ENCODE measurements at regions not wholly inside any gene's neighbourhood (a gene's known extent, or its start where the extent isn't known, plus 50 kb on each side); places are given as distances from the start of the nearest gene placed in this dataset.
"Not testable (repeated sequence)": the region's sequence is repeated elsewhere in the genome, so short reads cannot be mapped to it uniquely, and the experiment has no call there.

DNA sequence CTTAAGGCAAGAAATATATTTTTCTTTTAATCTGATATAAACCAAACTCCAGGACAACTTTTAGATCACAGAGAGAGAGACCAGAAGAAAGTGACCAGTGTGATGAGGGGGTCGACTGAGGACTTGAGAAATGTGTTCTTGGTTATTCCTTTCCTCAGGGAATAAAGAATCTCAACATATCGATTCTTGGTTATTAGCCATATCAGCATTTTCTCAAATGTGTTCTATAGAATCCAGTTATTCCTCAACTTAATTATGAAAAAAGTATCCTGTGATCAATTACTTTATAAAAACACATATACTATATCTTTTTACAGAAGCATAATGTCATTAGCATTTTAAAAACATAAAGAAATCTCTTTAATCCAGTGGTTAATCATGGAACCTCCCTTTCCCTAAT lies 222.1 kb upstream of the FAM3C start:
- DNase-seq, result no peak

DNA sequence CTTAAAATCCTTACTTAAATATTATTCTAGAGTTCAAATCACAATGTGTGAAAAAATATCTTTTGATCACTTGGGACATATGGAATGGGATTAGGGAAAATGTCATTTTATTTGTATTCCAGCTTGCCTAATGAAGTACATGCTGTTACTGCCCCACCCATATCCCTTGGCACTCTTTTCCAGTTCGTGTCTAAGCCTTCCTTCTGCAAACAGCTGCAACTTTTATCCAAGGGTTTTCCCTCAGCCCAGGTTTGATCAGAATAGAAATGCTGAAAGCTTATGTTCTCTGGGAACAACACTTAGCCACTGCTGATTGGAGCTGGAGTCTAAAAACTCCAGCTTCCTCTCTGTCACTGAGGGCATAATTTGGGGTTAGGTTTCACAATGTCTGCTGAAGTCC lies 214.1 kb upstream of the FAM3C start:
- DNase-seq, result no peak

DNA sequence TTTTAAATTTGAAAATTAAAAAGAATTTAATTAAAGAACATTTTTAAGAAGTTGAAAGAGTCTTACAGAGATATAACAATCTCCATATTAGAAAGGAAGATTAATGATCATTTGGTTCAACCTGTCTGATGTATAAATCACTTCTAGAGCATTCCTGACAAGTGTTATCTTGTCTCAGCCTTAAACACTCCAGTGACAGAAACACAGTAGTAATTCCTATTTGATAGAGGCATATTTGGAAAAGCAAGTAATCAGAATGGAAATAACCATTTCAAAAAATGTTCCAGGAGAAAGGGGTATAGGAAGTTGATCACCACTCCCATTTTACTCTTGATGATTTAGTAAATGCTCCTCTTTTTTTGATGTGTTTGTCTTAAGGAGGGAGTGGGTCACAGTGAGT lies 213.1 kb upstream of the FAM3C start:
- DNase-seq, result no peak

DNA sequence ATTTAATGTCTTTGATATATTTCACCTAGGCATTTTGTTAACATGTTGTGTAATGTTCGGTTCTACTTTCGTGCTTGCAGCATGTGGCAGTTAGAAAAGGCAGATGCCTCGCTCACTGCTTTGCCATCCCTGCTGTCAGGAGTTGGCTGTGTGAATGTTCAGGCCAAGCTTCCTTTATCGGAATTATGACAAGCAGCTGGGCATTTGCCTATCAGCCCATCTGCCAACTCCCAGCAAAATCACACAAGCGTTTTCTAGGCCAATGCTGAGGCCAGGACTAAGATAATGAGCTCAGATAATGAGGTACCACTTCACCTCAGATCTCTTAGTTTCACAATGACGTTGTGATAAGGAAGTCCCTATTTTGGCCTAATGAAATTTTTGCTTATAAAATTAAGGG lies 212.7 kb upstream of the FAM3C start:
- DNase-seq, result no peak

DNA sequence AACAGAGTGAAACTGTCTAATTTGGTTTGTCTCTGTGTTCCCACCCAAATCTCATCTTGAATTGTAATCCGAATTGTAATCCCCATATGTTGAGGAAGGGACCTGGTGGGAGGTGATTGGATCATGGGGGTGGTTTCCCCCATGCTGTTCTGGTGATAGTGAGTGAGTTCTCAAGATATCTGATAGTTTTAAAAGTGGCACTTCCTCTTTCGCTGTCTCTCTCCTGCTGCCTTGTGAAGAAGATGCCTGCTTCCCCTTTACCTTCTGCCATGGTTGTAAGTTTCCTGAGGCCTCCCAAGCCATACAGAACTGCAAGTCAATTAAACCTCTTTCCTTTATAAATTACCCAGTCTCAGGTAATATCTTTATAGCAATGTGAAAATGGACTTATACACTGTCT lies 212.1 kb upstream of the FAM3C start:
- not testable (repeated sequence) for DNase-seq

DNA sequence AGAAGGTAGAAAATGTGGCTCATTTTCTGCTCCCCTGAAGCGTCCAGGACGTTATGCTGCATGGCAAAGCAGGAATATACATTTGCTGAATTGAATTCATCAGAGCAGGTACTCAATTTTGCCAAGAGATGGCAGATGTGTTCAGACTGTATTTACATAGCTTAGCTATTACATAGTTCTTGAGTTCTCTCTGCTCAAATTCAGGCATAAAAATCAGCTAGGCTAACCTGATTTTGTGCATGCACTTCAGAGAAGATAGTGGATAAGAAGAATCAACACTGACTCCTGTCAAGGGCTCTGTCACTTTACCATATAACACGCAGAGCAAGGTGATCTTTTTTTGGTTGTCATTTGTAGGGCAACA lies 209.2 kb upstream of the FAM3C start:
- DNase-seq, result no peak

DNA sequence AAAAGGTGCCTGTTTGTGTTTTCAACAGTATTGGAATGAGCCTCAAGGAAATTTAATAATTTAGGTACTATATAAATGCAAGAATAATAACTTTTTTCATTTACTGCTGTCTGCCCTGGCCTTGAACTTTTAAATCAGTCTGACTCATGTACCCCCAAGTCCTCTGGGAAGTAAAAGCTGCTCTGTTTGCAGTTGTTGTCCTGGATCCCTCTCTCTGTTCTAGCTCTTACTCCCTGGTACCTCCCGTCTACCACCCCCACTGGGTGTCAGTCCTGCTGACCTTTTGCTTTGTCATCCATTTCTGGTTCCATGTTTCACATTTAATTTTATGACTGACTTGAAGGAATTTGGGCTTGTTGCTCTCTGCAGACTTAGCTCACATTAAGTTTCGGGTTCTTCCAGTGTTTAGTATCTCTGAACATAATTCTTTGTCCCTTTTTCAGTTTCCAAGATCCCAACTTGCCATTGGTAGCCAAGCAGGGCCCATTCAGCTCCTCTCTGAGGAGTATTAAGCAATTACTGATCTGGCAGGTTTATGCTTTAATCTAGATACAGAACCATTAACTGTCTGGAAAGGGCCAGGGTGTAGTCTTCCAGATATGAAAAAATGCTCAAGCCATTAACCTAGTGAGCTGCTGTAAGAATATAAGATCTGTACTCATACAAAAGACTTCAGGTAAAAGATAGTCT lies 208.7 kb upstream of the FAM3C start:
- DNase-seq, result no peak

DNA sequence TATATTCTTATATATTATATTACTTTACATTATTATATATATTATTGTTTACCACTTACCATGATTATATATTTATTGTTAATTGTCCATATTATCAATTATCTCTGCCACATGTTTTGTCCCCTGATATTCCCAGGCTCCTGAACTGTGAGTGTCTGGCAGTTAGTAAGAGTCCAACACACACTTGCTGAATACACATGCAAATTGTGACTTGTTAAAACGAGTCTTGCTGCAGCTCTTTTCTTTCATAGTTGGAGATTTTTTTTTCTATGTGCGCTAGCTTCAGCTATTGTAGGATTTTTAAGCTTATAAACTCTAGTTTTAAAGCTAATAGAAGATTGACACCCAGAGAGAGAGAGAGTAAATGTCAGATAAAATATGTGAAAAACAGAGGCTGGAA lies 207.8 kb upstream of the FAM3C start:
- no peak for DNase-seq

DNA sequence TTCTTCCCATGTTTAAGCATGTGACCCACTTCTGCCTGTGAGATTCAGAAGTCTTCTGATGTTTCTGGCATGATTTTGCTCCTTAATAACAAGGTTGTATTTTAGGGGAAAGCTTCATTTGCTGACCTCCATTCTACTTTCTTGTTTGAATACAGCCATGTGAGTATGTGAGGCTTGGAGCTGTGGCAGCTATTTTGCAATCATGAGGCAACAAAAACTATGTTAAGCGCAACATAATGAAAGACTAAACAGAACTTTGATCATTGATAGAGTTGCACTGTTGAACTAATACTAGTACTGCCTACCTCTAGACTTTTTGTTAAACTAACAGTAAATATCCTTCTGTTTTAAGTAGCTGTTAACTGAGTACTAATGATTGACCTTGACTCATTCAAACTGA lies 203.8 kb upstream of the FAM3C start:
- no peak for DNase-seq

DNA sequence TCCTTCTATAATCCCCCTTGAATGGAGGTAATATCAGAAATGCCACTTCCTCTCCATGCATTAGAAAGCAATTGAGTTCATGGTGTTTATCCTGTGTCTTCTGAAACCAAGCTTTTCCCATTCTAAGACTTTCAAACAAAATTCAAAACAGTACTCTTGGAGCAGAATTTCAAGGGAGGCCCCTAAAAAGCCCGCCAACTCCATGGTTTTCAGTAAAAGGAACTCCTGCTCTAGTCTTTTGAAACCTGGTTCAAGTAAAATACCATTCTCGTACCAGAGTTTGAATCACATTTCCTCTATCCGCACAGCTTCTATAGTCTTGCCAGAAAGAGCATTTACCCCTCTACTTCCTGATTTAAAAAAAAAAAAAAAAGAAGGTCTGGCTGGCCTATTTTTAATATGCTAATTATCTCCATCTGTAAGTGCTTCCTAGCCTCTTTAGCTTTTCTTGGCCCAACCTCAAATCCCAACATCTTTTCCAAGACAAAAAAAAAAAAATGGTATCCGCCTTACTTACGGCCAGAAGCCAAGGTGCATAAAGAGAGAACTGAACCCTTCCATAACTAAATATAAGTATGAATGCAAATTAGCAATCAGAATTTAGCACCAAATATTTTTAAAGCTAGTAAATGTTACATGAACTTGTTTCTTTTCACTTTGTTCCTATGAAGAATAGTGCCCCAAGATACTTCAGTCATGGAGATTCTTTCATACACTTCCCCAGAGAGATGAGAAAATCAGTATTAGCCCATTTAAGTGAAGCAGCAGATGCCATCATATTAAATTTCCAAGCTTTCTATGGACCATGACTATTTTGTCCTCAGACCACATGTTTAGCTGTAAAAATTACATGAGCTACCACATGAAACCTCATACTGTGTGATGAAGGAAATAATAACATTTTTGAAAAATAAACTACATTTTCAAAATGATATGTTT lies 199.9 kb upstream of the FAM3C start:
- DNase-seq, result no peak

DNA sequence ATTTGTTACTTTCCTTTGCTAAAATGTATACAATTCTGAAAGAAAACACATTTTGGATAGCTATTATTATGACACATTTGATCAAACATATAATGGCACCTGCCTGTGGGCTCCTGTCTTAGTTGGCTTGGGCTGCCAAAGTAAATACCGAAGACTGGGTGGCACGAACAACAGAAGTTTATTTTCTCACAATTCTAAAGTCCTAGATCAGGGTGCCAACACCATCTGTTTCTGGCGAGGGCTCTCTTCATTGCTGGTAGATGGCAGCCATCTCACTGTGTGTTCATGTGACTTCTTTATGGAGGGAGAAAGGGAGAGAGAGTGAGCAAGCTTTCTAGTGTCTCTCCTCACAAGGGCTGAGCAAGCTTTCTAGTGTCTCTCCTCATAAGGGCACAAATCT lies 195.8 kb upstream of the FAM3C start:
- no peak for DNase-seq

DNA sequence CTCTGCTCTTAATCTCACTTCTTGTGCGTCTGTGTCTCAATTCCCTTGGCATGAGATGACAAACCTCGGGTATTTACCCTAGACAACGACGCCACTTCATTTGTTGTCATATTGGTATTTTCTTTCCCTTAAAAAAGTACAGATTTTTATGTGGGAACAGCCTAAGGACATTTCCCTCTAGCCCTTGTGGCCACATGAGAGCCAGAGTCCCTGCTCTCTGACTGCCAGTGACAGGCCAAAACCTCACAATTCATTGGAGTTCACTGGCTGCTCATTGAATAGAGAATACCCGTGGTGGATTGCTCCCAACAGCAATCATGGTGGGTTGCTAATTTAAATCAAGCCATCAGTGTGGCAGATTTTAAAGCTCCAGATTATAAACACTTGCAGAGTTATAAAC lies 191.3 kb upstream of the FAM3C start:
- DNase-seq, result no peak

DNA sequence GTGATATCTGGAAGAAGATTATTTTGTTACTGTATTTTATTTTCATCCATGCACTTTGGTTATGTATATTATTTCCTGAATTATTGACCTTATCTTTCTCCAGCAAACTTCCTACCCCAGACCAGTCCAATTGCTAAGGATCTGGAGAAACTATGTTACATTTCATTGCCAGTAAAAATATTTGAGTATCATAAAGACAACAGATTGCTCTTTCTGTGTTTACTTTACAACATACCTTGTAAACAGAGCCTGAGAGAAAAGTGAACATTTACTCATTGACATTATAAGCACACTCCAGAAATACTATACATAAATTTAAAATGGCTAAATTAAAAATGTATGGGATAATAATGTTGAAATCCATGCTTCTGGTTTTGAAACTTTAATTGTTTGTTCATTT lies 186.2 kb upstream of the FAM3C start:
- no peak for DNase-seq

DNA sequence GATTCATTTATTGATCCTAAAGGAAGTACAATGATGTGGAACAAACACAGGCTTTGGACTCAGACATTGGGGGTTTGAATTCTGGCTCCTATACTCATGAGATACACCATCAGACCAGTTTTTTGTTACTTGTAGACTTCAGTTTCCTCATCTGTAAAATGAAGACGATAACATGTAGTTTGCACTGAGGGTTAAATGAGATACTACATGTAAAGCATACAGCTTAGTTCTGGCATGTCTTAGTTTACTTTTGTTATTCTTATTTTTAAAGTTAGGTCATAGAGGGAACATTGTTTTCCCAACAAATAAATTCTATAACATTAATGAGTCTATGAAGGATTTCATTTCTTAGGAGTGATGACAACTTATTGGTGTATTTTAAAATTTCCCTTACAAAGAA lies 183.5 kb upstream of the FAM3C start:
- no peak for DNase-seq

DNA sequence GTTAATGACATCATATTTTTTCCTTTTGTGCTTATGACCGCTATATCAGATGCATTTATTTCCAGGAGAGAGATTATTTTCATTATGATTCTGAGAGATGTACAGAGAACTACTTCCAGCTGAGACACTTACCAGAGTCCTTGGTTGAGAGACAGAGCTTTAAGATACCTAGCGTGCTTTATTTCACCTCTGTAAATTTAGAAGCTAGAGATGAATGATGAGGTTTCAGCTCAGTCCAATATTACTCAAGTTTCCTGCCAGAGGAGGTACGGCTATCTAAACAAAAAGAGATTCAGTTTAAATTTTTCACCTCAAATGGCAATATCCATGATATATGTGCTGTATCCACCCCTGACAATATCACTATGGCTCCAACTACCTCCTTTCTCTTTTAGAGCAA lies 182.6 kb upstream of the FAM3C start:
- no peak for DNase-seq

DNA sequence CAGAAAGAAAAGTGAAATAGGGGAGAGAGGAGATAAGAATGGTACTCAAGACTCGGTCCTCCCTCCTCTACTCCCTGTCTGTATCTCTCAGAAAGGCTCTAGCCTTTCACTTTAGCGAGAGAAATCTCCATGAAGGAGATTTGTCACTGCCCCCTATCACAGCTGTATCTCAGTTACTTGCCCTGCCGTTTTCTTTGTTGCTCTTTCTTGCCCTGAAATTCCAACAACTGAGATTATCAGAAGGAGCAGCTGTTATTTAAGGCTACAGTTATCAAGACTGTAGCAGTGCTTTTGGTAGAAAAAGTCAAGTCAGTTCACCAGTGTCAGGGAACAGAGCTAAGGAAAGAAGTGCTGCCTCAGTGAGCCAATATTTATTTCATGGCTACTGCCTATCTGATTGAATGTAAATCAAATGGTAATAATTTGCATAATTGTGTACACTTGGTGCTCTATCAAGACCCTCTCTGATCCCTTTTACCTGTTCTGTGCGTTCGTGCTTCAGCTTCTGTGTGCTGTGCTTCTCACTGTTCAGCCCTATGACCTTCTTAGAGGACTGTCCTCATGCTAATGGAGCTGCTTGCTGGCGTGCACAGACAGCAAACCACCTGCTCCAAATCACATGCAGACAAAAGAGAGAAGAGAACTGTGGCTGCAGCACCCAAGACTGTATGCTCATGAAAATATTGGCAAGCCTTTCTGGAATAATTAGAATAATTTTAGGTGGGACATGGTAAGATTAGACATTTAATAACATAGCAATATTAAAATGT lies 180.2 kb upstream of the FAM3C start:
- no peak for DNase-seq

DNA sequence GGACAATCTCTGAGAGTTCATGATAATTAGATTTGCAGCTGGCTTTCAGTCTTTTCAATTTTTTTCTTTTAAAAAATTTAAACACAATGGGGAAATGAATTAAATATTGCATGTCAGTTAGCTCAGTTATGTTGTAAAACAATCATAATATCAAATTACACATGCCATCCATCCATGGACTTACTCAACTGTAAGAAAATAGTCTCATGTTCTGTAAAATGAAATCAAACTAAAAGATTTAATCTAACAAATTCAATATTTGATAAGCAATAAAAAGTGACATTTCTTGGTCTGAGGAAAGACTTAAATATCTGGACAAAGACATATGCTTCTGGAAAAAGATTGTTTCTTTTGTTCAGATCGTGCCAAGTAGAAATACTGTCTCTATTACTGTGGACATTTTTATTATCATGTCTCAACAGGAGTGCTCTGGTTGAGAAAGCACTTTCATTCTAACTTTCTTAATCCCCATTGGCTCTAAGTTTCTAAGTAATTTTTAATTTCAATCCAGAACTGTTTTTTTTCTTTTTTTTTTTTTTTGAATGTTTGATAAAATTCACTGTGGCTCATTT lies 179.2 kb upstream of the FAM3C start:
- no peak for DNase-seq

DNA sequence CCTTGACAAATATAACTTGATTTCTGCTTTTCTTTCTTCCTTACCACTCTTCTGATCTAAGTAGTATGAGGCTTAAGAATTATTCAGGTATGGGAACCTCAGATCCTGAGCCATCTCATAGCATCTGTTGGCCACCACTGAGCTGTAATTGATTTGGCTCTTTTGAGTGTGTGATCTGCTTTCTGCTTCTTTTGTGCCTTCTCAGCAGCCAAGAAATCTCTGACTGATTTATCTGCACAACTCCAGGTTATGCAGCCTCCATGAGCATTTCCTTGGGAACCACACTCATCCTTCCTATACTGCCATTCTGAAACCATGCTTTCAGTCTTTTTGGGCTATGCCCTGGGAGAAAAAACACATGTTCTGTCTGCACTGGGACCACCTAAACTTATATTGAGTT lies 178.0 kb upstream of the FAM3C start:
- no peak for DNase-seq

DNA sequence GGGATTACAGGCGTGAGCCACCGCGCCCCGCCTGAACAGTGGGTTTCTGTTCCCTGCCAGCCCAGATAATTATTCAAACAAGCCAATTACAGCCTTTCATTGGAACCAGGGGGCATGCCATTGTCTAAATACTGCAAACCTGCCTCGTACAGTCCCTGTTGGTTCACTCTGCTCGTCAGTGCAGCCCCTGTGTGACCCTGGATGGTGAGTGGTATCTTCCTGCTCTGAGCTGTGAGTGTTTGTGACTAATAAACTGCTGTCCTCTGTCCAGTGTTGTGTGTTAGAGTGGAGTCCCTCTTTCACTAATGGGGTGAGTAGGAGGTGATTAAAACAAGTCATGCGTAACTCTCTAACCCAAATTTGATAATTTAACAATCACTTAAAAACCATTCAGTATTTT lies 176.5 kb upstream of the FAM3C start:
- DNase-seq, result no peak

DNA sequence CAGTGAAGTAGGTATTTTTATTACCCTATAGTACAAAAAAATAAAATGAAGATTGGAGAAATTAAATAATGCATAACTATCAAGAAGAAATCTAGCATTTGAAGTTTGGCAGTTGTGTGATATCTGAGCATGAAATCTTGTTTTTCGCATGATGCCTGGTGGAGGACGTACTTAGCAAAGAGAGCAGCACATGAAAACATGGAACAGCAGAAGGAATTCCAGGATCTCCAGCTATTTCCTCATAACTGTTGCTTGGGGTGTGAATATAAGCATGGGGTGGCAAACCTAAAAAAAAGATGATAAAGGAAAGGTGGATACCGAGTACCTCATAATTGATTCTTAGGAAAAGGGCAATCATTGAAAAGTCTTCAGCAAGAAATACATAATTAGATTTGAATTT lies 174.3 kb upstream of the FAM3C start:
- no peak for DNase-seq

DNA sequence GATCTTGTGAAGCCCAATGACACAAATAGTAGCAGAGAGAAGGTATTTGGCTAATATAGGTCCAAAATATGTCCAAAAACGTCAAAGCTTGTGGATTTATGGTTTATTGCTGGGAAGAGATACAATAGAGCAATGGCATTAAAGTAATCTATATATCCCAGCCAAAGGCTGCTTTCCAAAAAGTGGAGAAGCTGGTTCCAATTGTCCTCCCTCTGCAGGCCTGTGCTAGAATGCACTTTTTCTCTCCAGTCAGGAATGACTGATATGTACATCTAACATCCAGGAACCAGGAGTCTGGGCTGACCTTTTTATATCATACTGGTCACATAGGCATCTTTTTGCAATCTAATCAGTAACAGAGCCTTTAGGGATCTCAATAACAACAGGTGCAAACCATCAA lies 167.1 kb upstream of the FAM3C start:
- no peak for DNase-seq

DNA sequence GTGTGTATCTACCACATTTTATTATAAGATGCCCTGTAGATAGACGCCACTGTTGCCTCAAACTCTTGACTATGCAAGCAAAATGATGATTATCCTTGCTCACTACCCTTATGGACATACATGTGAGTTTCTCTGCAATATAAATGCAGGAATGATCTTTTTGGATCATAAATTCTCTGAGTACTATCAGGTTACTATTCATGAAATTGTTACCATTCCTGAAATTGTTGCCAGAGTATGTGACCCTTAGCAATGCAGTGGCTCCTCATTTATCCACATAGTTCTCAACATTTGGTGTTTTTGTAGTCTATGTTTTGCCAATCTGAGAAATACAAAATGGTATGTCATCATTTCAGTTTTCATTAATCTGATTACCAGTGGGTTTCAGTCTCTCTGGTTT lies 166.2 kb upstream of the FAM3C start:
- DNase-seq, result no peak

DNA sequence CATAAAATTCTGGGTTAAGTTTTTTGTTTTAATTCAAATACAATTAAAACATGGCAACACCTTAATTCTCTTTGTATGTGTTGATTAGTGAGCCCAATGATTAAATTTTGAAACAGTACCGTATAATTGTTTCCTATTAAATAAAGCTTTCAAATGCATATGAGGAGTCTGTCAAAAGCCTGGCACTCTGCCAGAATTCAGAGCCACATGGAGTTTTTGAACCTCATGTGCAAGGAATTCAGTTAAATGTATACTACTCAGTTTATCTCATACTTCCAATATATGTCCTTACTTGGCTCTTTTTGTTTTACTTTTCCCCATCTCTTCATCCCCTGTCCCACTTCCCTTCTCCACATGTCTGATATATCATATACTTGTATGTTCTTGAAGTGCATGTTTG lies 165.6 kb upstream of the FAM3C start:
- DNase-seq, result peak; percentile 23

Data from dermis blood vessel endothelial cell (primary cell).